Activated T-helper 1 cell treated with anti-CD3 and anti-CD28 coated beads, Interleukin-12 subunit alpha, Interleukin-12 subunit beta, Interleukin-2, Interleukin-4 antibody, amounts not matched to agents 30 ng/mL and 10 ng/mL and 1 ng/mL, durations not matched to agents 14 hours and 24 hours and 36 hours (primary cell): ENCODE measurements at regions not wholly inside any gene's neighbourhood (a gene's known extent, or its start where the extent isn't known, plus 50 kb on each side); places are given as distances from the start of the nearest gene placed in this dataset.
"Not testable (repeated sequence)": the region's sequence is repeated elsewhere in the genome, so short reads cannot be mapped to it uniquely, and the experiment has no call there.

Experiments used
- DNase-seq: peaks from one replicate; pipeline ENCODE4 v3.0.0; 2021; ENCODE audit warnings: low spot score
- H3K27ac Mint-ChIP-seq: one replicate; pipeline ENCODE4 v1.8.0; 2021; ENCODE audit warnings: mild to moderate bottlenecking, mixed read lengths
- H3K27me3 Mint-ChIP-seq: one replicate; pipeline ENCODE4 v1.8.0; 2022; ENCODE audit warnings: mild to moderate bottlenecking, moderate library complexity, mixed read lengths; ENCODE audit not compliant: insufficient read depth
- H3K36me3 Mint-ChIP-seq: one replicate; pipeline ENCODE4 v1.8.0; 2021; ENCODE audit warnings: low read depth, mixed read lengths
- H3K4me1 Mint-ChIP-seq: one replicate; pipeline ENCODE4 v1.8.0; 2021; ENCODE audit warnings: low read depth, mixed read lengths
- H3K4me3 Mint-ChIP-seq: one replicate; pipeline ENCODE4 v1.8.0; 2021; ENCODE audit warnings: mild to moderate bottlenecking, moderate library complexity, mixed read lengths
- H3K9me3 Mint-ChIP-seq: one replicate; pipeline ENCODE4 v1.8.0; 2021; ENCODE audit warnings: mixed read lengths
- intact Hi-C: fragments of 100-400 bp; cut with micrococcal nuclease; formaldehyde crosslinking; loops from one replicate; pipeline ENCODE4 v1.15.1; 2024

DNA sequence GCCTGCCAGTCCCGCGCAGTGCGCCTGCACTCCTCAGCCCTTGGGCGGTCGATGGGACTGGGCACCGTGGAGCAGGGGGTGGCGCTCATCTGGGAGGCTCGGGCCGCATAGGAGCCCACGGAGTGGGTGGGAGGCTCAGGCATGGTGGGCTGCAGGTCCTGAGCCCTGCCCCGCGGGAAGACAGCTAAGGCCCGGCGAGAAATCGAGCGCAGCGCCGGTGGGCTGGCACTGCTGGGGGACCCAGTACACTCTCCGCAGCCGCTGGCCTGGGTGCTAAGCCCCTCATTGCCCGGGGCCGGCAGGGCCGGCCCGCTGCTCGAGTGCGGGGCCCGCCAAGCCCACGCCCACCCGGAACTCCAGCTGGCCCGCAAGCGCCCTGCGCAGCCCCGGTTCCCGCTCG, 1565.3 kb downstream of the HACE1 start:
- intact Hi-C loops, H3K36me3 Mint-ChIP-seq, H3K4me3 Mint-ChIP-seq, H3K27me3 Mint-ChIP-seq, DNase-seq, H3K4me1 Mint-ChIP-seq, H3K27ac Mint-ChIP-seq, H3K9me3 Mint-ChIP-seq: not testable (repeated sequence)

DNA sequence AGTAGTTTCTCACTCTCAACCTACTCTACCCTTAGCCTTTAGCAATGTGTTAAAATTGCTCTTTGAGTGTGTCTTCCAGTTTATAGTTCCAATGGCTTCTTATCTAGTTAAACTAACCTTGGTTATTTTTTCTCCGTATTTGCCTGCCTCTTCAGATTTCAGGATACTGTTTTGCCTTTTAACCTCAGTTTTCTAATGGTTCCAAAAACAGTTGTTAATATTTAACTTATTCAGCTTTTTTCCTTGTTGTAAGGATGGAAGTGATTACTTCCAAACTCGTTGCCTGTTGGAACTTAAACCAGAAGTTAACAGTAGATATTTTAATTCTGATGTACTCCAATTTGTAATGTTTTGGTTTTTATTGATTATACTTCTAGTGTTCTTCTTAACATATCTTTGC, 1574.9 kb downstream of the HACE1 start:
- Mint-ChIP-seq H3K36me3 (no peaks in the 10 kb centered on the region), H3K27ac (no peak overlapping the region)
- no peak for DNase-seq

DNA sequence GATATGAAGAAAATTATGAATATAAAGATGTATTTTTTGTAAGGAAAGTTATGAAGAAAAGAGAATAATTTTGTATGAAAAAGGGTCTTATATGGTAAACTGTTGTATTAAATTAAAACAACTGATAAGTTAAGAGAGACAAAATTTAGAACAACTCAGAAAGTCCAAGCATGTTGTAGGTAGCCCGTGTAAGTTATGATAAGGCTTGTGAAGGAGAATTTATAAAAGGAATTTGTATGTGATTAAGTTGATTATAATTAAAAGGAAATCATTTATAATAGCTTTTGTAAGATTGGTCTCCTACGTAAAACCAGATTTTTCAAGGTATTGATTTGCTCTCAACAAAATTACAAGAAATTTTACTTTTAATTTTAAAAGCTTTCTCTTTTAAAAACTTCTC, 1579.3 kb downstream of the HACE1 start:
- Mint-ChIP-seq H3K27me3 (no peaks in the 10 kb centered on the region), H3K36me3 (no peaks in the 10 kb centered on the region), H3K27ac (no peak overlapping the region), H3K4me1 (no peaks in the 10 kb centered on the region), H3K9me3 (peaks cover 5% of the 10 kb centered on the region), H3K4me3 (no peak overlapping the region)
- DNase-seq = no peak
- intact Hi-C loops = no loop called here

More for the DNA sequence above, 1574.9 kb downstream of the HACE1 start:
- peaks cover 7% of the 10 kb centered on the region for H3K9me3 Mint-ChIP-seq
- intact Hi-C loops = no loop called here
- H3K4me1 Mint-ChIP-seq = no peaks in the 10 kb centered on the region
- no peak overlapping the region for H3K4me3 Mint-ChIP-seq
- no peaks in the 10 kb centered on the region for H3K27me3 Mint-ChIP-seq

DNA sequence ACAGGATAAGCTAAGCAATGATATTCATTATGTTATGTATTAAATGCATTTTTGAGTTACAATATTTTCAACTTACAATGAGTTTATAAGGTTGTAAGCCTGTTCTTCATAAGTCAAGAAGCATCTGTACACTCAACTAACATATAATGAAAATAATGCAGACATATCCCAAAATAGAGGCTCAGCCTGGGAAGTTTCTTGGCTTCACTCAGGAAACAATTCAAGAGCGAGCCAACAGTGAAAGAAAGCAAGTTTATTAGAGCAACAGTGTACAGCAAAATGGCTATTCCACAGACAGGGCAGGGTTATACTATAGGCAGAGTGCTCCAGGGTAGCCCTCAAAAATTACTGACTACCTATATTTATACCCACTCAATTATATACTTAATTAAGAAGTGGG, 1581.8 kb downstream of the HACE1 start:
- H3K4me1 Mint-ChIP-seq = no peaks in the 10 kb centered on the region

DNA sequence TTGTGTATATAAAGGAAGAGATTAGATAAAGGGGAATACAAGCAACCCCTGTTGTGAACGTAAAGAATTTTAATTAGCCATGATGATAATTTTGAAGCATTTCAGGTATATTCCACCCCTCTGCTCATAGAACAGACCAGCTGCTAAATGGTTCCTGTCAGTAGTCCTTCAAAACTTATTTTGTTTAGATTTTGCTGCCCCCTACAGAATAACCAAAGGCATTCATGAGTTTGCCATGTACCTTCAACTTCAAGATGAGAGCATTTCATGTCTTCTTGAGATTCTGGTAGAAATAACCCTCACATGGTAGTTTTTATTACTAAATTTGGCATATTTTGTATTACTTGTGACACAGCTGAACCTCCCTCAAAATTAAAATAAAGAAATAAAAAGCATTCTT, 1586.7 kb downstream of the HACE1 start:
- Mint-ChIP-seq H3K27ac (no peak overlapping the region), H3K4me1 (no peaks in the 10 kb centered on the region), H3K4me3 (no peak overlapping the region), H3K27me3 (no peaks in the 10 kb centered on the region), H3K36me3 (no peaks in the 10 kb centered on the region), H3K9me3 (no peaks in the 10 kb centered on the region)
- intact Hi-C loops = no loop called here
- no peak for DNase-seq

More for the DNA sequence above, 1581.8 kb downstream of the HACE1 start:
- DNase-seq = no peak
- intact Hi-C loops = no loop called here
- no peaks in the 10 kb centered on the region for H3K27me3 Mint-ChIP-seq
- H3K4me3 Mint-ChIP-seq = no peak overlapping the region
- H3K36me3 Mint-ChIP-seq = no peaks in the 10 kb centered on the region
- peaks cover 4% of the 10 kb centered on the region for H3K9me3 Mint-ChIP-seq
- no peak overlapping the region for H3K27ac Mint-ChIP-seq

DNA sequence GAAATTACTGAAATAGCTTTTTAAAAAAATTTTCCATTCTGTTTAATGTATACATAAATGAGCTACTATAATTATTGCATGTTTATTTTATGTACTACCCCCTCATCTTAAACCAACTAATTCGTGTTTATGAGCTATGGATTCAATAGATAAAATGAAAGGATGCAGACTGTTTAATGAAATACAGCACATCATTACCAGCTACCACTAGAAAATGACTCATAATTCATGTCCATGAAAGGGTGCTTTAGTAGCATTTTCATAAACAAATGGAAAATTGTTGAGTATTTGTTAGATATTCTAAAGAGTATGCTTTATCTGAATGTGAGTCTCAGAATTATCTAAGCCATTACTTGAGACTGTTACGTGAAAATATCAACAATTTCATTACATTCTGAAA, 1590.1 kb downstream of the HACE1 start:
- intact Hi-C loops = no loop called here
- Mint-ChIP-seq H3K36me3 (no peaks in the 10 kb centered on the region), H3K27me3 (no peaks in the 10 kb centered on the region), H3K4me1 (no peaks in the 10 kb centered on the region), H3K9me3 (peaks cover 3% of the 10 kb centered on the region), H3K27ac (no peak overlapping the region), H3K4me3 (no peak overlapping the region)
- no peak for DNase-seq

DNA sequence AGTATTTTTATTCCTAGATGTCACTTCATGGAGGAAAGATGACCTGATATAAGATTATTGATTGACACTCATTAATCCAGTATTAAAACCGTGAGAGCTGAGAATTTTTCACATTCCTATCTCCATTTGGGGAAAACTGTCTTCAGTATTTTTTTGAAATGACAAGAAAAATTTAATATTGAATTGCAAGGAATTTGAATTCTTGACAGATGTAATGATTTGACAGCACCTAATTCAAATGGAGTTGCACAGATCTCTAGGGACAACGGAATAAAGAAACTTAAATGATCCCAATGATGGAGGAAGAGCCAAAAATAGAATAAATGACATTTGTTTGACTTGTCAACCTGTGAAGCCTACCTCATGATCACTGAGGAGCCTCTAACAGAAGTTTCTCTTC, 1591.4 kb downstream of the HACE1 start:
- Mint-ChIP-seq H3K4me1 (no peaks in the 10 kb centered on the region), H3K27me3 (no peaks in the 10 kb centered on the region), H3K4me3 (no peak overlapping the region), H3K36me3 (no peaks in the 10 kb centered on the region), H3K9me3 (peaks cover 7% of the 10 kb centered on the region), H3K27ac (no peak overlapping the region)
- intact Hi-C loops = loop anchor here (1.0 kb wide), 1 partner anchor 52 kb away; no protein-coding TSS in a partner anchor
- DNase-seq = no peak

DNA sequence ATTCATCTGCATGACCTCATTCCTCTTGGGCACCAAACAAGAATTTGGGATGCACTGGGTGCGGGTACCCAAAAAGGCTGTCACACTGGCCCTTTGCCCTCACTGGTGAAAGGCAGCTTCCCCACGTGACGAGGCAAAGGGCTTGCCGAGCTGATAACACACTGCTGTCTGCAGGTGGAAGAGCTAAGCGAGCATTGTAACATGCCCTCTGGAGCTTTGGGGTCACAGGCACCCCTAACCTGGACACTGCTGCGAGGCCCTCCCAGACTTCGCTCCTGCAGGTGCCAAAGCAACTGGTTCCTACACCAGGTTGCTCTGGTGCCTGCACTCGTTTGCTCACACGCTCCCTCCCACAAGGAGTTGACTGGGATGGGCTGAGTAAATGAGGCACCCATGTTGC, 1595.7 kb downstream of the HACE1 start:
- no peak overlapping the region for H3K4me3 Mint-ChIP-seq
- DNase-seq = no peak
- no peaks in the 10 kb centered on the region for H3K36me3 Mint-ChIP-seq
- H3K9me3 Mint-ChIP-seq = peaks cover 11% of the 10 kb centered on the region
- no peaks in the 10 kb centered on the region for H3K27me3 Mint-ChIP-seq
- H3K27ac Mint-ChIP-seq = no peak overlapping the region
- intact Hi-C loops = no loop called here
- H3K4me1 Mint-ChIP-seq = no peaks in the 10 kb centered on the region

DNA sequence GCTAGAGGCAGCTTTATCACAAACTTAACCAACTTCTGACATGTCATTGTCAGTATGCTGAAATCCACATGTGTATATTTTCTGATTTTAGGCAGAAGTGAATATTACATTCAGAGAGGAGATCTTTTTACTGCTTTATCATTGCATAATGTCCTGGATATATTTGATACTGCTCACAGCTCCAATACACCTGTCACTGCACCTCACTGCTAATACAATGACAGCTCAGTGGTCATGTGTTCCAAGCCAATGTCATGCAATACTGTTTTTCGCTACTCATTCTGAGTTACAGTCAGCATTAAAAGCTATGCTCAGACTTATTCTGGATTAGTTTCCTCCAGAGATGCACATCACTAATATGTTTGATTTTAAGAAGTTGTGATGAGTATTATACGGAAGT, 1604.6 kb downstream of the HACE1 start:
- intact Hi-C loops = no loop called here
- Mint-ChIP-seq H3K36me3 (no peaks in the 10 kb centered on the region), H3K27me3 (no peaks in the 10 kb centered on the region), H3K4me1 (no peaks in the 10 kb centered on the region), H3K27ac (no peak overlapping the region), H3K4me3 (no peak overlapping the region), H3K9me3 (peaks cover 6% of the 10 kb centered on the region)
- no peak for DNase-seq

DNA sequence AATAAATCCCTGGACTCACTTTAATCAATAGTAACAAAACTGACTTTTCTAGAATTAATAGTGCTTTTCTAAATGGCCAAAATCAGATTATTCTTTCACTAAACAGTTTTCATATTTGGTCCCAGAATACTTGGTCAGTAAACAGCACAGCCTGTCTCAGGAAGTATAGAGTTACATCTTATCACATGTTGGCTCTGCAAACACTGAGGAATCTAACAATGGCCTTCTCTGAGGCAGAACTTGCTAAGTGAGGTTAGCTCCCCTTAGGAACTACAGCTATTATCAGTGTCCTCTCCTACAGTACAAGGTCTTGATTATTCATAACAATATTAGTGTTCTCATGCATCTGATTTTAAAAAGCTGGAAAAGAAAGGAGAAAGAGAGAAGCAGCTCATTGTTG, 1622.8 kb downstream of the HACE1 start:
- H3K4me1 Mint-ChIP-seq = no peaks in the 10 kb centered on the region

DNA sequence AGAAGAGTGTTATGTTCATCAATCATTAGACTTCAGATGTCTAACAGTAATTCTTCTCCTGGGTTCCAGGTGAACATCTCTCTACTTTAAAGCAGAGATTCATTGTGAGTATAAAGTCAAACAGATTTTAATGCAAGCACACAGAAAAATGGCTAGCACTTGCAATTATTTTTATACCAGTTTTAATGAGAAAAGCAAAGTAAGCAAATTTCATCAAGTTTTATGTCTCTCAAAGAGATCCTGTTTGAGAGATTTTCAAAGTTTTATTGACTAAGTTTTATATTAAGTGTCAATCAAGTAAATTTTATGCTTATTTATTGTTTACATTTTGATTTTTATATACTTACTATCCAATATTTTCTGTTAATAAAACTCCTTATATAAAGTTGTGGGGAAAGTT, 1628.5 kb downstream of the HACE1 start:
- DNase-seq = no peak
- no peak overlapping the region for H3K4me3 Mint-ChIP-seq
- no peaks in the 10 kb centered on the region for H3K36me3 Mint-ChIP-seq

More for the DNA sequence above, 1622.8 kb downstream of the HACE1 start:
- Mint-ChIP-seq H3K36me3 (no peaks in the 10 kb centered on the region), H3K27me3 (no peaks in the 10 kb centered on the region), H3K27ac (no peak overlapping the region), H3K9me3 (peaks cover 9% of the 10 kb centered on the region), H3K4me3 (no peak overlapping the region)
- DNase-seq = no peak
- intact Hi-C loops = no loop called here

DNA sequence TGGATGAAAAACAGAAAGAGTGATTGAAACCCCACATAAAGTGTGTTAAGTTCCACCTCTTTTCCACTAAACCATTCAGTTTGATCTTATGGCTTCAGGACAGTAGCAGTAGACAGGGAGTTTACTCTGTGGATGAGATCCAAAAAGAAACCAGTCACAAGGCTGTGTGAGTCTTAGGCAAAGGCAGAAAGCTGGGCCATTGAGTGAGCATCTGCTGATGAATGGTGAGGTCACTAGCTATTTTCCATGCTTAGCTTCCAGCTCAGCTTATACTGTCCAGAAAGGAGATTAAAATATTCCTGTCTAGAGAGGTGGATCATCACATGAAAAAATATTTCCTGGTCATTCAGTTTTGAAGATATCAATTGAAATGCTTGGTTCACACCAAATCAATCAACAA, 1643.9 kb downstream of the HACE1 start:
- H3K27me3 Mint-ChIP-seq = no peaks in the 10 kb centered on the region
- no peak for DNase-seq
- H3K9me3 Mint-ChIP-seq = no peaks in the 10 kb centered on the region
- no peak overlapping the region for H3K4me3 Mint-ChIP-seq
- H3K36me3 Mint-ChIP-seq = no peaks in the 10 kb centered on the region
- no peak overlapping the region for H3K27ac Mint-ChIP-seq
- intact Hi-C loops = no loop called here
- no peaks in the 10 kb centered on the region for H3K4me1 Mint-ChIP-seq

More for the DNA sequence above, 1628.5 kb downstream of the HACE1 start:
- H3K27ac Mint-ChIP-seq = no peak overlapping the region
- H3K9me3 Mint-ChIP-seq = peaks cover 10% of the 10 kb centered on the region
- H3K27me3 Mint-ChIP-seq = no peaks in the 10 kb centered on the region
- intact Hi-C loops = no loop called here
- no peaks in the 10 kb centered on the region for H3K4me1 Mint-ChIP-seq

DNA sequence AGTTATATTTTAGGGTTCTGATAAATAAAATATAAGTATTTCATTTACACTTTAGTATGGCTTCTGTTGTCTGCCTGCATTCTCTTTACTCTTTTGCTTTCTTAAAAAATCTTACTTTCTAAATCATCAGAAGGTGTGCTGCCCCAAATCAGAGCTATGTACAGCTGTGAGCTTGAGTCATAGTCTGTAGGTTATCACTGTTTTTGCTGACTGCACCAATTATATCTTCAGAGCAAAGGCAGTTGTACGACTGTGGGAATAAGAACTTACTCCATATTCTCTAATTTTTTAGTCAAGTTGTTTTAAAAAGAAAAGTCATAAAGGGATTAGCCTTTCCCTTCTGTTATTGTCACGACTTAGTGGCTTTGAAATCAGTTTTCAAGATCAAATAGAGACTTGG, 1649.0 kb downstream of the HACE1 start:
- Mint-ChIP-seq H3K36me3 (no peaks in the 10 kb centered on the region), H3K4me3 (no peak overlapping the region), H3K4me1 (no peaks in the 10 kb centered on the region)

DNA sequence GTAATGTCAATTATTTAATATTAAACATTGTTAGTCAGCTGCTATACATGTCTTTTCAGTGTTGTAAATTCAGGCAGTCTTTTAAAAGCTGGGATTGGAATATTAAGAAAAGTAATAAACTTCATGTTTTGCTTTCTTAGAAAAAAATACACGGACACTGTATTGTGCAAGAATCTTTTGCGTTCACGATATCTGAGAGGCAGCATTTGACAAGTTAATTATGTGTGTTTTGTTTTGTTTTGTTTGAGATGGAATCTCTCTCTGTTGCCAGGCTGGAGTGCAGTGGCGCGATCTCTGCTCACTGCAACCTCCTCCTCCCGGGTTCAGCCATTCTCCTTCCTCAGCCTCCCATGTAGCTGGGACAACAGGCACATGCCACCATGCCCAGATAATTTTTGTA, 1661.3 kb downstream of the HACE1 start:
- Mint-ChIP-seq H3K9me3 (no peaks in the 10 kb centered on the region), H3K4me1 (no peaks in the 10 kb centered on the region), H3K36me3 (no peaks in the 10 kb centered on the region), H3K27me3 (no peaks in the 10 kb centered on the region), H3K4me3 (no peak overlapping the region), H3K27ac (no peak overlapping the region)
- intact Hi-C loops = no loop called here
- DNase-seq = no peak

More for the DNA sequence above, 1649.0 kb downstream of the HACE1 start:
- no peak overlapping the region for H3K27ac Mint-ChIP-seq
- no peaks in the 10 kb centered on the region for H3K27me3 Mint-ChIP-seq
- no peaks in the 10 kb centered on the region for H3K9me3 Mint-ChIP-seq
- DNase-seq = no peak
- intact Hi-C loops = no loop called here
